ENCODE measurements at regions not wholly inside any gene's neighbourhood (a gene's known extent, or its start where the extent isn't known, plus 50 kb on each side); places are given as distances from the start of the nearest gene placed in this dataset.

- WGBS (ENCODE audit: extremely low coverage, insufficient coverage, insufficient read length) = no CpG with 5 or more reads among the region's 6 CpGs
- peak in 1 of 2 donors; percentile 21 for DNase-seq
Observed at GRCh38 chr3:144286235-144286910, 314.8 kb downstream of the DIPK2A start.

GRCh38 chr3:144287001-144287400 lies 315.4 kb downstream of the DIPK2A start:
- Histone ChIP-seq H3K4me2 (ENCODE audit: low read length) (no peak overlapping the region), H2BK12ac (ENCODE audit: low read length) (peak overlapping the region; percentile 99), H3K4me3 (ENCODE audit: low read depth, low read length) (no peak overlapping the region), H3K14ac (ENCODE audit: low read length) (peak overlapping the region; percentile 79), H3K36me3 (ENCODE audit: control insufficient read depth in 1 of 2, insufficient read depth in 2 of 2, low read length in 2 of 2) (no peaks in the 10 kb centered on the region), H4K8ac (ENCODE audit: low read depth, low read length) (peak overlapping the region; percentile 60), H3K4ac (ENCODE audit: low read depth, low read length) (no peak overlapping the region), H3K79me2 (ENCODE audit: control insufficient read depth, insufficient read depth, low read length, poor library complexity) (peaks cover 2% of the 10 kb centered on the region), H4K12ac (ENCODE audit: low read depth, low read length) (no peak overlapping the region), H3K27ac (ENCODE audit: low read depth, low read length) (no peak overlapping the region), H4K91ac (ENCODE audit: low read depth, low read length) (peak overlapping the region; percentile 70), H2BK5ac (ENCODE audit: low read depth, low read length, poor library complexity) (peak overlapping the region; percentile 73), H3K27me3 (ENCODE audit: insufficient read depth, low read length) (no peaks in the 10 kb centered on the region), H3K23ac (ENCODE audit: low read length) (no peak overlapping the region), H2AFZ (ENCODE audit: insufficient read depth, low read length, poor library complexity) (no peak overlapping the region), H3K79me1 (ENCODE audit: low read length) (peaks cover 2% of the 10 kb centered on the region), H3K18ac (ENCODE audit: low read length) (no peak overlapping the region), H3K4me1 (ENCODE audit: control insufficient read depth in 1 of 2, insufficient read depth in 2 of 2, low read length in 2 of 2) (peaks cover 0 to 8% of the 10 kb centered on the region in 2 experiments), H3K9me3 (ENCODE audit: insufficient read depth, low read depth, low read length) (no peaks in the 10 kb centered on the region), H2BK120ac (ENCODE audit: insufficient read depth, low read length, poor library complexity) (peak overlapping the region; percentile 58), H2AK5ac (ENCODE audit: low read length) (no peak overlapping the region), H3K9ac (ENCODE audit: low read length) (no peak overlapping the region)
- WGBS (ENCODE audit: extremely low coverage, insufficient coverage, insufficient read length) = no CpG with 5 or more reads among the region's 1 CpG
- no peak for DNase-seq

More at GRCh38 chr3:144286235-144286910, 314.8 kb downstream of the DIPK2A start:
- H3K4me2 ChIP-seq (ENCODE audit: low read length) = no peak overlapping the region
- H3K9ac ChIP-seq (ENCODE audit: low read length) = no peak overlapping the region
- H3K18ac ChIP-seq (ENCODE audit: low read length) = no peak overlapping the region
- no peak overlapping the region for H2AK5ac ChIP-seq (ENCODE audit: low read length)
- H3K27me3 ChIP-seq (ENCODE audit: insufficient read depth, low read length) = no peaks in the 10 kb centered on the region
- H3K79me1 ChIP-seq (ENCODE audit: low read length) = peaks cover 2% of the 10 kb centered on the region
- no peak overlapping the region for H4K12ac ChIP-seq (ENCODE audit: low read depth, low read length)
- no peak overlapping the region for H3K27ac ChIP-seq (ENCODE audit: low read depth, low read length)
- H4K91ac ChIP-seq (ENCODE audit: low read depth, low read length) = no peak overlapping the region
- H3K4me3 ChIP-seq (ENCODE audit: low read depth, low read length) = no peak overlapping the region
- no peak overlapping the region for H2BK120ac ChIP-seq (ENCODE audit: insufficient read depth, low read length, poor library complexity)
- H2AFZ ChIP-seq (ENCODE audit: insufficient read depth, low read length, poor library complexity) = no peak overlapping the region
- no peak overlapping the region for H4K8ac ChIP-seq (ENCODE audit: low read depth, low read length)
- H3K9me3 ChIP-seq (ENCODE audit: insufficient read depth, low read depth, low read length) = no peaks in the 10 kb centered on the region
- H2BK12ac ChIP-seq (ENCODE audit: low read length) = no peak overlapping the region
- H3K79me2 ChIP-seq (ENCODE audit: control insufficient read depth, insufficient read depth, low read length, poor library complexity) = peaks cover 2% of the 10 kb centered on the region
- peaks cover 0 to 8% of the 10 kb centered on the region in 2 experiments for H3K4me1 ChIP-seq (ENCODE audit: control insufficient read depth in 1 of 2, insufficient read depth in 2 of 2, low read length in 2 of 2)
- no peaks in the 10 kb centered on the region for H3K36me3 ChIP-seq (ENCODE audit: control insufficient read depth in 1 of 2, insufficient read depth in 2 of 2, low read length in 2 of 2)
- H3K23ac ChIP-seq (ENCODE audit: low read length) = no peak overlapping the region
- H3K14ac ChIP-seq (ENCODE audit: low read length) = no peak overlapping the region
- H2BK5ac ChIP-seq (ENCODE audit: low read depth, low read length, poor library complexity) = no peak overlapping the region
- no peak overlapping the region for H3K4ac ChIP-seq (ENCODE audit: low read depth, low read length)

GRCh38 chr3:144289057-144289456 lies 317.4 kb downstream of the DIPK2A start:
- no peak overlapping the region for H3K23ac ChIP-seq (ENCODE audit: low read length)
- H3K18ac ChIP-seq (ENCODE audit: low read length) = no peak overlapping the region
- H3K4ac ChIP-seq (ENCODE audit: low read depth, low read length) = no peak overlapping the region
- H3K4me3 ChIP-seq (ENCODE audit: low read depth, low read length) = no peak overlapping the region
- no peak overlapping the region for H4K91ac ChIP-seq (ENCODE audit: low read depth, low read length)
- H3K27ac ChIP-seq (ENCODE audit: low read depth, low read length) = peak overlapping the region; percentile 67
- H3K79me1 ChIP-seq (ENCODE audit: low read length) = peaks cover 2% of the 10 kb centered on the region
- no peak overlapping the region for H2AFZ ChIP-seq (ENCODE audit: insufficient read depth, low read length, poor library complexity)
- H2BK12ac ChIP-seq (ENCODE audit: low read length) = peak overlapping the region; percentile 59
- H3K36me3 ChIP-seq (ENCODE audit: control insufficient read depth in 1 of 2, insufficient read depth in 2 of 2, low read length in 2 of 2) = no peaks in the 10 kb centered on the region
- no peaks in the 10 kb centered on the region for H3K27me3 ChIP-seq (ENCODE audit: insufficient read depth, low read length)
- DNase-seq = no peak
- peak overlapping the region; percentile 69 for H2BK5ac ChIP-seq (ENCODE audit: low read depth, low read length, poor library complexity)
- peaks cover 0 to 5% of the 10 kb centered on the region in 2 experiments for H3K4me1 ChIP-seq (ENCODE audit: control insufficient read depth in 1 of 2, insufficient read depth in 2 of 2, low read length in 2 of 2)
- H3K79me2 ChIP-seq (ENCODE audit: control insufficient read depth, insufficient read depth, low read length, poor library complexity) = peaks cover 2% of the 10 kb centered on the region
- H3K9ac ChIP-seq (ENCODE audit: low read length) = no peak overlapping the region
- peak overlapping the region; percentile 73 for H2BK120ac ChIP-seq (ENCODE audit: insufficient read depth, low read length, poor library complexity)
- WGBS (ENCODE audit: extremely low coverage, insufficient coverage, insufficient read length) = no CpG with 5 or more reads among the region's 3 CpGs
- no peak overlapping the region for H4K8ac ChIP-seq (ENCODE audit: low read depth, low read length)
- no peak overlapping the region for H4K12ac ChIP-seq (ENCODE audit: low read depth, low read length)
- H3K14ac ChIP-seq (ENCODE audit: low read length) = no peak overlapping the region
- H3K9me3 ChIP-seq (ENCODE audit: insufficient read depth, low read depth, low read length) = no peaks in the 10 kb centered on the region
- no peak overlapping the region for H2AK5ac ChIP-seq (ENCODE audit: low read length)
- H3K4me2 ChIP-seq (ENCODE audit: low read length) = no peak overlapping the region

- WGBS (ENCODE audit: extremely low coverage, insufficient coverage, insufficient read length) = no CpG with 5 or more reads among the region's 2 CpGs
- no peak overlapping the region for H4K91ac ChIP-seq (ENCODE audit: low read depth, low read length)
Observed at GRCh38 chr3:144294659-144295538, 323.3 kb downstream of the DIPK2A start.

More at GRCh38 chr3:144294659-144295538, 323.3 kb downstream of the DIPK2A start:
- Histone ChIP-seq H3K9ac (ENCODE audit: low read length) (no peak overlapping the region), H4K12ac (ENCODE audit: low read depth, low read length) (no peak overlapping the region), H2AFZ (ENCODE audit: insufficient read depth, low read length, poor library complexity) (no peak overlapping the region), H3K18ac (ENCODE audit: low read length) (no peak overlapping the region), H3K9me3 (ENCODE audit: insufficient read depth, low read depth, low read length) (no peaks in the 10 kb centered on the region), H3K23ac (ENCODE audit: low read length) (no peak overlapping the region), H3K36me3 (ENCODE audit: control insufficient read depth in 1 of 2, insufficient read depth in 2 of 2, low read length in 2 of 2) (no peaks in the 10 kb centered on the region), H4K8ac (ENCODE audit: low read depth, low read length) (no peak overlapping the region), H3K79me1 (ENCODE audit: low read length) (no peaks in the 10 kb centered on the region), H3K4me3 (ENCODE audit: low read depth, low read length) (no peak overlapping the region), H2BK5ac (ENCODE audit: low read depth, low read length, poor library complexity) (no peak overlapping the region), H3K27ac (ENCODE audit: low read depth, low read length) (no peak overlapping the region), H3K4me2 (ENCODE audit: low read length) (no peak overlapping the region), H3K4me1 (ENCODE audit: control insufficient read depth in 1 of 2, insufficient read depth in 2 of 2, low read length in 2 of 2) (peaks cover 0 to 4% of the 10 kb centered on the region in 2 experiments), H3K14ac (ENCODE audit: low read length) (no peak overlapping the region), H2BK12ac (ENCODE audit: low read length) (no peak overlapping the region), H3K4ac (ENCODE audit: low read depth, low read length) (no peak overlapping the region), H3K27me3 (ENCODE audit: insufficient read depth, low read length) (no peaks in the 10 kb centered on the region), H2AK5ac (ENCODE audit: low read length) (no peak overlapping the region), H2BK120ac (ENCODE audit: insufficient read depth, low read length, poor library complexity) (no peak overlapping the region), H3K79me2 (ENCODE audit: control insufficient read depth, insufficient read depth, low read length, poor library complexity) (no peaks in the 10 kb centered on the region)
- peak in 1 of 2 donors; percentile 4 for DNase-seq
